ENCODE measurements at regions not wholly inside any gene's neighbourhood (a gene's known extent, or its start where the extent isn't known, plus 50 kb on each side); places are given as distances from the start of the nearest gene placed in this dataset.

- DNase-seq (ENCODE audit: low read depth in 3 of 3, low spot score in 2 of 3), result no peak
Measured at GRCh38 chr21:41689289-41689583, 77.6 kb downstream of the RIPK4 start.

- DNase-seq (ENCODE audit: low read depth in 3 of 3, low spot score in 2 of 3), result no peak
Measured at GRCh38 chr21:41687633-41688032, 79.2 kb downstream of the RIPK4 start.

- DNase-seq (ENCODE audit: low read depth in 3 of 3, low spot score in 2 of 3), result no peak
Measured at GRCh38 chr21:41686664-41687063, 80.2 kb downstream of the RIPK4 start.

- DNase-seq (ENCODE audit: low read depth in 3 of 3, low spot score in 2 of 3), result no peak
Measured at GRCh38 chr21:41685511-41686149, 81.2 kb downstream of the RIPK4 start.

GRCh38 chr21:41684381-41685245 is 82.2 kb downstream of the RIPK4 start:
- no peak for DNase-seq (ENCODE audit: low read depth in 3 of 3, low spot score in 2 of 3)

GRCh38 chr21:41683815-41684214 is 83.0 kb downstream of the RIPK4 start:
- DNase-seq (ENCODE audit: low read depth in 3 of 3, low spot score in 2 of 3), result no peak

GRCh38 chr21:41682719-41683179 is 84.1 kb downstream of the RIPK4 start:
- DNase-seq (ENCODE audit: low read depth in 3 of 3, low spot score in 2 of 3), result no peak

GRCh38 chr21:41681939-41682718 is 84.7 kb downstream of the RIPK4 start:
- no peak for DNase-seq (ENCODE audit: low read depth in 3 of 3, low spot score in 2 of 3)

GRCh38 chr21:41681348-41681801 is 85.5 kb downstream of the RIPK4 start:
- no peak for DNase-seq (ENCODE audit: low read depth in 3 of 3, low spot score in 2 of 3)

- DNase-seq (ENCODE audit: low read depth in 3 of 3, low spot score in 2 of 3), result no peak
Measured at GRCh38 chr21:41680444-41681347, 86.2 kb downstream of the RIPK4 start.

- peak; percentile 76 to 93 (median 85) for DNase-seq (ENCODE audit: low read depth in 3 of 3, low spot score in 2 of 3)
Measured at GRCh38 chr21:41678924-41679318, 87.9 kb downstream of the RIPK4 start.

GRCh38 chr21:41678016-41678923 is 88.6 kb downstream of the RIPK4 start:
- DNase-seq (ENCODE audit: low read depth in 3 of 3, low spot score in 2 of 3), result peak; percentile 57 to 70 (median 60)

- DNase-seq (ENCODE audit: low read depth in 3 of 3, low spot score in 2 of 3), result no peak
Measured at GRCh38 chr21:41677671-41678015, 89.2 kb downstream of the RIPK4 start.

- DNase-seq (ENCODE audit: low read depth in 3 of 3, low spot score in 2 of 3), result no peak
Measured at GRCh38 chr21:41676198-41676597, 90.7 kb downstream of the RIPK4 start.

GRCh38 chr21:41675574-41675973 is 91.3 kb downstream of the RIPK4 start:
- no peak for DNase-seq (ENCODE audit: low read depth in 3 of 3, low spot score in 2 of 3)

GRCh38 chr21:41674402-41674801 is 92.5 kb downstream of the RIPK4 start:
- DNase-seq (ENCODE audit: low read depth in 3 of 3, low spot score in 2 of 3), result no peak

GRCh38 chr21:41673596-41674335 is 93.1 kb downstream of the RIPK4 start:
- DNase-seq (ENCODE audit: low read depth in 3 of 3, low spot score in 2 of 3), result no peak

- no peak for DNase-seq (ENCODE audit: low read depth in 3 of 3, low spot score in 2 of 3)
Measured at GRCh38 chr21:41673071-41673470, 93.8 kb downstream of the RIPK4 start.

GRCh38 chr21:41672543-41672915 is 94.3 kb downstream of the RIPK4 start:
- DNase-seq (ENCODE audit: low read depth in 3 of 3, low spot score in 2 of 3), result no peak

Data from right renal cortex interstitium (tissue), 3 donors.